Kidney epithelial cell (primary cell): ENCODE measurements at regions not wholly inside any gene's neighbourhood (a gene's known extent, or its start where the extent isn't known, plus 50 kb on each side); places are given as distances from the start of the nearest gene placed in this dataset.

ENCODE experiments used
- DNase-seq: peaks from one replicate; pipeline ENCODE4 v3.0.0-alpha.2; 2010; ENCODE audit warnings: low read depth
- H3K27me3 ChIP-seq: 2 replicates; pipeline ENCODE4 v1.6.0; 2011; ENCODE audit warnings: low read length; ENCODE audit not compliant: control insufficient read depth, insufficient read depth
- H3K36me3 ChIP-seq: 2 replicates; pipeline ENCODE4 v1.5.1; 2011; ENCODE audit warnings: low read length; ENCODE audit not compliant: control insufficient read depth, insufficient read depth
- H3K4me3 ChIP-seq: 2 replicates; pipeline ENCODE4 v1.5.1; 2011; ENCODE audit warnings: low read depth, mild to moderate bottlenecking, control low read depth, low read length
- TF ChIP-seq, protein P1 (sequence below): IDR thresholded peaks from 2 replicates; pipeline ENCODE4 v1.5.1; 2011; ENCODE audit warnings: mild to moderate bottlenecking, moderate library complexity, low read length, control low read depth, inconsistent platforms; ENCODE audit not compliant: insufficient read depth, poor library complexity, severe bottlenecking

GRCh38 chr13:21996049-21996448 is 325.2 kb downstream of the FGF9 start:
- TF ChIP-seq, protein P1, sequence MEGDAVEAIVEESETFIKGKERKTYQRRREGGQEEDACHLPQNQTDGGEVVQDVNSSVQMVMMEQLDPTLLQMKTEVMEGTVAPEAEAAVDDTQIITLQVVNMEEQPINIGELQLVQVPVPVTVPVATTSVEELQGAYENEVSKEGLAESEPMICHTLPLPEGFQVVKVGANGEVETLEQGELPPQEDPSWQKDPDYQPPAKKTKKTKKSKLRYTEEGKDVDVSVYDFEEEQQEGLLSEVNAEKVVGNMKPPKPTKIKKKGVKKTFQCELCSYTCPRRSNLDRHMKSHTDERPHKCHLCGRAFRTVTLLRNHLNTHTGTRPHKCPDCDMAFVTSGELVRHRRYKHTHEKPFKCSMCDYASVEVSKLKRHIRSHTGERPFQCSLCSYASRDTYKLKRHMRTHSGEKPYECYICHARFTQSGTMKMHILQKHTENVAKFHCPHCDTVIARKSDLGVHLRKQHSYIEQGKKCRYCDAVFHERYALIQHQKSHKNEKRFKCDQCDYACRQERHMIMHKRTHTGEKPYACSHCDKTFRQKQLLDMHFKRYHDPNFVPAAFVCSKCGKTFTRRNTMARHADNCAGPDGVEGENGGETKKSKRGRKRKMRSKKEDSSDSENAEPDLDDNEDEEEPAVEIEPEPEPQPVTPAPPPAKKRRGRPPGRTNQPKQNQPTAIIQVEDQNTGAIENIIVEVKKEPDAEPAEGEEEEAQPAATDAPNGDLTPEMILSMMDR: no peak
- Histone ChIP-seq H3K4me3 (no peak overlapping the region), H3K36me3 (no peaks in the 10 kb centered on the region), H3K27me3 (no peaks in the 10 kb centered on the region)
- no peak for DNase-seq

GRCh38 chr13:21997726-21998125 is 326.9 kb downstream of the FGF9 start:
- H3K36me3 ChIP-seq: no peaks in the 10 kb centered on the region
- H3K27me3 ChIP-seq: no peaks in the 10 kb centered on the region
- DNase-seq: no peak
- TF ChIP-seq, protein P1: no peak
- no peak overlapping the region for H3K4me3 ChIP-seq

DNA sequence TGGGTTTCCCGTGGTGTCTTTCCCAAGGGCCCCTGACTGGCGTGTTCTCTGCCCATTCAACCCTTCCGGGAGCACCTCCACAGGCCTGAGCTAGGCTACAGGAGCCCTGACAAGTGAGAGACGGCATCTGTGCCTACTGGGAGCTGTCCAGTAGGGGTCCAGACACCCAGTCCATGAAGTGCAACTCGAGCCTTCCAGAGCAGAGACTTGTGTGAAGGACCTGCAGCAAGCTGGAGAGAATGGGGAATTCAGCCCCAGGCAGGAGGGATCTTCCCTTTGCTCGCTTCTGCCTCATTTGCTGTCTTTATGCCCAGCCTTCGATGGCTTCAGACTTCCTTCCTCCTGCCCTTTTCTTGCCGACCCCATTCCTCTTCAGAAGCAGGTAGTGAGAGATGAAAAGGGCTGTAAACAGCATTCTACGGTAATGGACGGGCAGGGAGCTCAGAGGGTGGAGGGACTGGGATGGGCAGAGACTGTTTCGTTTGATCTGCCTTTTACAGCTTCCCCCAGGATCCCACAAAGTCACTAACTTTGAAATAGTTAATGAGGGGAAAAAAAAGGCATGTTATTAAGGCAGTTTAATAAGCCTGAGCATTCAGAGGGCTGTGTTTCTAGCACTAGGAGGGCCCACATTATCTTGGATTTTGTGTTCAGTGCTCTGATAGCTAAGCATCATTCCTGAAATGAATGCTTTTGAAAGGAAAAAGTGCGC is 327.6 kb downstream of the FGF9 start:
- no peaks in the 10 kb centered on the region for H3K36me3 ChIP-seq
- no peaks in the 10 kb centered on the region for H3K27me3 ChIP-seq
- TF ChIP-seq, protein P1: no peak
- no peak overlapping the region for H3K4me3 ChIP-seq
- no peak for DNase-seq

DNA sequence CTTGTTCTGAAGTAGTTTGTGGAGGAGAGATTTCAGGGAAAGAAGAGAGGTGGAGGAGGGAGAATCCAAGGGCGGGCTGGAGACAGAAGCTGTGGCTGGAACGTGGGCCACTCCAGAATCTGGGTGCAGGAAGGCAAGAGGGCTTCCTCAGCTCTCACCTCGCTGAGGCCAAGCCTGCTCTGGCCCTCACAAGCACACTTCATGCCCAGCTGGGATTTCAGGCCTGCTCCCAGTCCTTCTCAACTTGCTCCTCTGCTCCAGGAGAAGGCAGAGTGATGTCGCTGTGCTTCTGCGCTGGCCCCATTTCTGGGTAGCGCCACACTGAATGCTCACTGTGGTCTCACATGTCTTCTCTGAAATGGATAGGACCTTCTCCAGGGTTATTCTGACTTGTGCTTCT is 328.8 kb downstream of the FGF9 start:
- no peaks in the 10 kb centered on the region for H3K36me3 ChIP-seq
- TF ChIP-seq, protein P1: no peak

GRCh38 chr13:22000191-22000590 is 329.3 kb downstream of the FGF9 start:
- DNase-seq: no peak

More for the DNA sequence above, 328.8 kb downstream of the FGF9 start:
- no peak for DNase-seq
- Histone ChIP-seq H3K27me3 (no peaks in the 10 kb centered on the region), H3K4me3 (no peak overlapping the region)

More at GRCh38 chr13:22000191-22000590, 329.3 kb downstream of the FGF9 start:
- Histone ChIP-seq H3K36me3 (no peaks in the 10 kb centered on the region), H3K27me3 (no peaks in the 10 kb centered on the region), H3K4me3 (no peak overlapping the region)
- TF ChIP-seq, protein P1: no peak
